A673 (cell line): ENCODE measurements at regions not wholly inside any gene's neighbourhood (a gene's known extent, or its start where the extent isn't known, plus 50 kb on each side); places are given as distances from the start of the nearest gene placed in this dataset.
A peak's percentile ranks its signal among the peaks of the same experiment; 100 is the strongest.

Source experiments
- BruUV-seq: library from RNA; stranded (reverse); fragments of 400-500 nt; replicated peaks from 2 replicates; lab custom pipeline; 2021; lab: Mats Ljungman, UMichigan
- CTCF ChIA-PET: fragments of 300-600 bp; sonication (Branson Sonifier 250); formaldehyde crosslinking; loops from one replicate; lab custom pipeline; 2022; ENCODE audit warnings: antibody characterized with exemption; lab: Charles Lee
- POLR2A ChIA-PET: fragments of 300-600 bp; sonication (Branson Sonifier 250); formaldehyde crosslinking; loops from one replicate; lab custom pipeline; 2022; ENCODE audit warnings: antibody characterized with exemption; ENCODE audit not compliant: low non-redundant PET; lab: Charles Lee
- DNase-seq: peaks from one replicate; pipeline ENCODE4 v3.0.0-alpha.2; 2015; ENCODE audit warnings: low spot score
- H3K27ac ChIP-seq: fragments of 200-600 bp; sonication (generic); 2 replicates; pipeline ENCODE4 v1.5.1; 2016; ENCODE audit warnings: mixed run types, low read depth, mild to moderate bottlenecking, mixed read lengths, antibody characterized with exemption, low read length; ENCODE audit not compliant: poor library complexity, severe bottlenecking
- H3K27me3 ChIP-seq: fragments of 200-600 bp; sonication (generic); replicated peaks from 2 replicates; pipeline ENCODE4 v1.6.1; 2017; ENCODE audit warnings: mixed run types, low read depth, mild to moderate bottlenecking, mixed read lengths, antibody characterized with exemption, low read length; ENCODE audit not compliant: insufficient read depth, poor library complexity
- H3K36me3 ChIP-seq: fragments of 200-600 bp; sonication (generic); 2 replicates; pipeline ENCODE4 v1.6.1; 2016; ENCODE audit warnings: mixed run types, mild to moderate bottlenecking, mixed read lengths, antibody characterized with exemption, low read length; ENCODE audit not compliant: insufficient read depth, poor library complexity, severe bottlenecking
- H3K4me1 ChIP-seq: fragments of 200-600 bp; sonication (generic); 2 replicates; pipeline ENCODE4 v1.6.1; 2017; ENCODE audit warnings: mixed run types, mild to moderate bottlenecking, mixed read lengths, antibody characterized with exemption, low read length; ENCODE audit not compliant: insufficient read depth, poor library complexity, severe bottlenecking
- H3K4me3 ChIP-seq: fragments of 200-600 bp; sonication (generic); 2 replicates; pipeline ENCODE4 v1.5.1; 2016; ENCODE audit warnings: low read depth, mixed run types, mild to moderate bottlenecking, mixed read lengths, low read length; ENCODE audit not compliant: poor library complexity, severe bottlenecking
- H3K9me3 ChIP-seq: fragments of 200-600 bp; sonication (generic); 2 replicates; pipeline ENCODE4 v1.6.1; 2016; ENCODE audit warnings: mixed run types, low read depth, mild to moderate bottlenecking, mixed read lengths, antibody characterized with exemption, low read length; ENCODE audit not compliant: poor library complexity, severe bottlenecking
- CTCF ChIP-seq: fragments of 300-800, 200-600 bp; sonication (generic); conservative IDR thresholded peaks from 2 replicates; pipeline ENCODE4 v1.5.1; 2017; ENCODE audit warnings: low read depth, mild to moderate bottlenecking, antibody characterized with exemption, low read length, moderate library complexity, mixed read lengths
- EZH2 ChIP-seq: fragments of 200-600 bp; sonication (generic); IDR thresholded peaks from 2 replicates; pipeline ENCODE4 v1.6.1; 2017; ENCODE audit warnings: borderline replicate concordance, low read depth, mild to moderate bottlenecking, mixed read lengths, antibody characterized with exemption, low read length; ENCODE audit not compliant: poor library complexity, severe bottlenecking
- intact Hi-C: fragments of 100-400 bp; cut with micrococcal nuclease; formaldehyde crosslinking; loops from one replicate; pipeline ENCODE4 v1.10.0; 2022; ENCODE audit not compliant: unreplicated experiment

GRCh38 chr14:65228956-65229747 is 126.8 kb upstream of the MAX start:
- ChIA-PET POLR2A (no interaction called here), CTCF (interaction anchor here (0.6 kb wide), 1 partner anchor 218 kb away, joined by 12 read pairs; no protein-coding TSS in a partner anchor)
- TF ChIP-seq EZH2 (no peak), CTCF (no peak)
- intact Hi-C loops, result no loop called here
- H3K4me3 ChIP-seq, result peak overlapping the region; percentile 12
- no TSS peak for BruUV-seq
- H3K36me3 ChIP-seq, result no peaks in the 10 kb centered on the region
- H3K27me3 ChIP-seq, result no peaks in the 10 kb centered on the region
- DNase-seq, result no peak
- peak overlapping the region; percentile 70 for H3K27ac ChIP-seq
- peaks cover 32% of the 10 kb centered on the region for H3K4me1 ChIP-seq
- H3K9me3 ChIP-seq, result no peaks in the 10 kb centered on the region

- CTCF ChIA-PET, result interaction anchor here (0.6 to 1.0 kb wide), 4 partner anchors 10 to 219 kb away, joined by 3 to 12 read pairs (median 3); no protein-coding TSS in a partner anchor
- Histone ChIP-seq H3K27ac (peak overlapping the region; percentile 70), H3K36me3 (no peaks in the 10 kb centered on the region), H3K27me3 (no peaks in the 10 kb centered on the region), H3K4me1 (peaks cover 26% of the 10 kb centered on the region), H3K9me3 (no peaks in the 10 kb centered on the region), H3K4me3 (peak overlapping the region; percentile 12)
- TF ChIP-seq CTCF (no peak), EZH2 (no peak)
- BruUV-seq, result no TSS peak
- peak; percentile 66 for DNase-seq
- POLR2A ChIA-PET, result interaction anchor here (0.6 kb wide), 1 partner anchor 351 kb away, joined by 3 read pairs; no protein-coding TSS in a partner anchor
- intact Hi-C loops, result no loop called here
These were observed 127.7 kb upstream of the MAX start for GRCh38 chr14:65229748-65230728.

DNA sequence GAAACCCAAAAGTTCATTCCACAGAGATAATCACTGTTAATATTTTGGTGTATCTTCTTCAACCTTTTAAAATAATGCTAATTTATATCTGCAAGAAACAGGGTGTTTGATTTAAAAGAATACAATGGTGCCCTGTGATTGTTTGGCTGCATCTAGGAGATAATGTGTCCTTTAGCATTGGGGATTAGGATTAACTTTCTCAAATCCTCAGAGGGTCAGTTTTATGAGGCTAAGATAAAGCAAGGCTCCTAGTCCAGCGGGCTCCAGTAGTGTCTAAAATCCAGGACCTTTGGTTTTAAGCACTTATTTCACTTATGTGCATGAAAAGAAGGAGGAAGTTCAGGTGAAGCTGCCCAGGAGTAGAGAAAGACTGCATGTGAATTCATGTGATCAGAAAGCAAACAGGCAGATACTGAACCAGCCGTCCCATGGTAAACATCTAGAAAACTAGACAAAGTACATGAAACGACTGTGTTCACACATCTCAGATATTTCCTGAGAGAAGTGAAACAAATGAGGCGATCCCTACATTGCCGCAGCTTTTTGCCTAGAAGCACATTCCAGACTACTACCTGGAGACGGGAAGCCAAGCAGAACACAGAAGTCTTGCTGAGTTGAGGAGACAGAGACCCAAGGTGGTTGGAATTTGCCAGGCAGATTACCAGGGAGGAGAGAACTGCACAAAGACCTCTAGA is 129.1 kb upstream of the MAX start:
- POLR2A ChIA-PET, result no interaction called here
- no TSS peak for BruUV-seq
- CTCF ChIA-PET, result no interaction called here
- Histone ChIP-seq H3K4me1 (peaks cover 23% of the 10 kb centered on the region), H3K4me3 (no peak overlapping the region), H3K9me3 (no peaks in the 10 kb centered on the region), H3K27ac (no peak overlapping the region), H3K36me3 (no peaks in the 10 kb centered on the region), H3K27me3 (no peaks in the 10 kb centered on the region)
- no peak for TF ChIP-seq EZH2
- TF ChIP-seq CTCF, result no peak
- intact Hi-C loops, result no loop called here
- no peak for DNase-seq
